Liver (tissue), 7 donors: ENCODE measurements at regions not wholly inside any gene's neighbourhood (a gene's known extent, or its start where the extent isn't known, plus 50 kb on each side); places are given as distances from the start of the nearest gene placed in this dataset.
"Not testable (repeated sequence)": the region's sequence is repeated elsewhere in the genome, so short reads cannot be mapped to it uniquely, and the experiment has no call there.

Experiments used
- DNase-seq: peaks from one replicate; pipeline ENCODE4 v3.0.0-alpha.2; 2017; ENCODE audit warnings: low spot score
- H3K27ac ChIP-seq, 2 donors: one replicate each; pipeline ENCODE4 v1.7.0; 2013; ENCODE audit warnings: inconsistent platforms in 2 of 2, low read length in 2 of 2, control low read depth in 1 of 2, low read depth in 1 of 2, mild to moderate bottlenecking in 1 of 2
- H3K27me3 ChIP-seq, 4 donors: one replicate each; pipeline versions ENCODE4 v1.6.1 to v1.7.0; 2013; ENCODE audit warnings: low read length in 3 of 4, inconsistent platforms in 1 of 4, mild to moderate bottlenecking in 1 of 4, moderate library complexity in 1 of 4; ENCODE audit not compliant: control insufficient read depth in 4 of 4, insufficient read depth in 4 of 4
- H3K36me3 ChIP-seq, 4 donors: one replicate each; pipeline versions ENCODE4 v1.6.1 to v1.7.0; 2013; ENCODE audit warnings: low read length in 3 of 4, mild to moderate bottlenecking in 3 of 4, low read depth in 1 of 4, moderate library complexity in 1 of 4; ENCODE audit not compliant: control insufficient read depth in 4 of 4, insufficient read depth in 3 of 4
- H3K4me1 ChIP-seq, 4 donors: one replicate each; pipeline versions ENCODE4 v1.6.1 to v1.7.0; 2013; ENCODE audit warnings: low read length in 3 of 4, mild to moderate bottlenecking in 3 of 4, moderate library complexity in 1 of 4; ENCODE audit not compliant: control insufficient read depth in 4 of 4, insufficient read depth in 4 of 4
- H3K4me3 ChIP-seq, 3 donors: one replicate each; pipeline versions ENCODE4 v1.6.1 to v1.7.0; 2013; ENCODE audit warnings: low read length in 3 of 3, control low read depth in 1 of 3, low read depth in 1 of 3, mild to moderate bottlenecking in 1 of 3
- H3K9ac ChIP-seq, 2 donors: one replicate each; pipeline ENCODE4 v1.7.0; 2013; ENCODE audit warnings: low read length in 2 of 2, mild to moderate bottlenecking in 2 of 2, moderate library complexity in 2 of 2, control low read depth in 1 of 2, low read depth in 1 of 2
- H3K9me3 ChIP-seq, 4 donors: one replicate each; pipeline versions ENCODE4 v1.6.1 to v1.7.0; 2013; ENCODE audit warnings: low read length in 3 of 4; ENCODE audit not compliant: control insufficient read depth in 4 of 4
- ATF3 ChIP-seq: IDR thresholded peaks from 2 replicates; pipeline ENCODE4 v1.6.1; 2016; ENCODE audit warnings: antibody characterized with exemption
- EGR1 ChIP-seq, 2 donors: IDR thresholded peaks; 2 replicates each; pipeline ENCODE4 v1.6.1; 2016 to 2018; ENCODE audit warnings: antibody characterized with exemption in 2 of 2, low read depth in 2 of 2
- FOXA1 ChIP-seq: IDR thresholded peaks from 2 replicates; pipeline ENCODE4 v1.6.1; 2016; ENCODE audit warnings: antibody characterized with exemption
- FOXA2 ChIP-seq: IDR thresholded peaks from 2 replicates; pipeline ENCODE4 v1.6.1; 2016; ENCODE audit warnings: antibody characterized with exemption
- GABPA ChIP-seq, 2 donors: IDR thresholded peaks in 1 of 2; conservative IDR thresholded peaks in 1 of 2; 2 replicates each; pipeline ENCODE4 v1.6.1; 2016; ENCODE audit warnings: antibody characterized with exemption in 2 of 2, mild to moderate bottlenecking in 1 of 2, moderate library complexity in 1 of 2
- HNF4G ChIP-seq: IDR thresholded peaks from 2 replicates; pipeline ENCODE4 v1.6.1; 2016; ENCODE audit warnings: antibody characterized with exemption
- JUND ChIP-seq, 2 donors: IDR thresholded peaks; 2 replicates each; pipeline ENCODE4 v1.6.1; 2016; ENCODE audit warnings: antibody characterized with exemption in 2 of 2
- MAX ChIP-seq: IDR thresholded peaks from 2 replicates; pipeline ENCODE4 v1.6.1; 2016; ENCODE audit warnings: antibody characterized with exemption
- REST ChIP-seq: IDR thresholded peaks from 2 replicates; pipeline ENCODE4 v1.6.1; 2016; ENCODE audit warnings: antibody characterized with exemption, mild to moderate bottlenecking
- RXRA ChIP-seq, 2 donors: IDR thresholded peaks; 2 replicates each; pipeline ENCODE4 v1.6.1; 2017 to 2018; ENCODE audit warnings: antibody characterized with exemption in 2 of 2, mild to moderate bottlenecking in 1 of 2
- SP1 ChIP-seq: IDR thresholded peaks from 2 replicates; pipeline ENCODE4 v1.6.1; 2018; ENCODE audit warnings: antibody characterized with exemption, mild to moderate bottlenecking
- TAF1 ChIP-seq: conservative IDR thresholded peaks from 2 replicates; pipeline ENCODE4 v1.6.1; 2016; ENCODE audit warnings: antibody characterized with exemption, mild to moderate bottlenecking
- YY1 ChIP-seq: IDR thresholded peaks from 2 replicates; pipeline ENCODE4 v1.6.1; 2016; ENCODE audit warnings: antibody characterized with exemption, mild to moderate bottlenecking
- ZBTB33 ChIP-seq: IDR thresholded peaks from 2 replicates; pipeline ENCODE4 v1.6.1; 2016; ENCODE audit warnings: antibody characterized with exemption
- WGBS: extraction: QIAGEN DNeasy Blood & Tissue Kit; methylation state at CpG from one replicate; pipeline ENCODE4 v1.1.7; 2013; 5-methylcytosine and 5-hydroxymethylcytosine counted together
- donor health status: healthy.
- donor health status: healthy.
- donor health status: healthy.
- donor health status: healthy.

GRCh38 chr5:163310997-163311396 lies 126.4 kb upstream of the CCNG1 start:
- 83% methylated on average over 1 of the region's 1 CpG for WGBS
- Histone ChIP-seq H3K9me3 (no peaks in the 10 kb centered on the region), H3K4me3 (no peak overlapping the region), H3K9ac (no peak overlapping the region), H3K4me1 (no peaks in the 10 kb centered on the region), H3K36me3 (no peaks in the 10 kb centered on the region), H3K27me3 (no peaks in the 10 kb centered on the region), H3K27ac (no peak overlapping the region)
- DNase-seq = no peak
- TF ChIP-seq JUND (IDR thresholded peaks at IDR 0.05) = no peak
- no peak for TF ChIP-seq MAX
- no peak for TF ChIP-seq REST
- no peak for TF ChIP-seq HNF4G

GRCh38 chr5:163312598-163312997 lies 124.8 kb upstream of the CCNG1 start:
- WGBS = 71% methylated on average over 2 of the region's 2 CpGs
- Histone ChIP-seq H3K9ac (no peak overlapping the region), H3K4me1 (no peaks in the 10 kb centered on the region), H3K9me3 (no peaks in the 10 kb centered on the region), H3K27ac (no peak overlapping the region), H3K27me3 (no peaks in the 10 kb centered on the region), H3K4me3 (no peak overlapping the region), H3K36me3 (no peaks in the 10 kb centered on the region)
- no peak for TF ChIP-seq FOXA2
- no peak for TF ChIP-seq REST
- TF ChIP-seq TAF1 = no peak
- no peak for TF ChIP-seq GABPA (IDR thresholded peaks at IDR 0.05 in 1 of 2, conservative IDR thresholded peaks at IDR 0.05 in 1 of 2)
- TF ChIP-seq SP1 = no peak
- TF ChIP-seq JUND (IDR thresholded peaks at IDR 0.05) = no peak
- no peak for TF ChIP-seq RXRA (IDR thresholded peaks at IDR 0.05)
- TF ChIP-seq ATF3 = no peak
- TF ChIP-seq YY1 = no peak
- TF ChIP-seq FOXA1 = no peak
- no peak for TF ChIP-seq EGR1 (IDR thresholded peaks at IDR 0.05; ENCODE audit: low read depth in 2 of 2)
- TF ChIP-seq HNF4G = no peak
- no peak for TF ChIP-seq ZBTB33
- DNase-seq = no peak

- not testable (repeated sequence) for H3K27me3 ChIP-seq, H3K27ac ChIP-seq, H3K9me3 ChIP-seq, H3K4me1 ChIP-seq, H3K4me3 ChIP-seq, H3K36me3 ChIP-seq, H3K9ac ChIP-seq, DNase-seq
- WGBS = 65% methylated on average over 7 of the region's 7 CpGs
These were observed 124.3 kb upstream of the CCNG1 start for GRCh38 chr5:163313049-163313448.

GRCh38 chr5:163316374-163316773 lies 121.0 kb upstream of the CCNG1 start:
- 88% methylated on average over 6 of the region's 6 CpGs for whole genome bisulfite sequencing
- DNase-seq, H3K36me3 ChIP-seq: not testable (repeated sequence)

More at GRCh38 chr5:163316374-163316773, 121.0 kb upstream of the CCNG1 start:
- H3K4me3 ChIP-seq, H3K9me3 ChIP-seq, H3K9ac ChIP-seq, H3K27me3 ChIP-seq, H3K27ac ChIP-seq, H3K4me1 ChIP-seq: not testable (repeated sequence)
